Neuronal stem cell (in vitro differentiated cells): ENCODE measurements at regions not wholly inside any gene's neighbourhood (a gene's known extent, or its start where the extent isn't known, plus 50 kb on each side); places are given as distances from the start of the nearest gene placed in this dataset.

Experiments used
- DNase-seq: peaks from one replicate; pipeline ENCODE4 v3.0.0-alpha.2; 2013; ENCODE audit warnings: low spot score
- H2AFZ ChIP-seq: one replicate; pipeline ENCODE4 v1.6.1; 2013; ENCODE audit warnings: mild to moderate bottlenecking, low read length, inconsistent platforms
- H2AK5ac ChIP-seq: 2 replicates; pipeline ENCODE4 v1.6.1; 2013; ENCODE audit warnings: low read depth, mild to moderate bottlenecking, inconsistent platforms, low read length, moderate library complexity, mixed read lengths
- H2BK120ac ChIP-seq: 2 replicates; pipeline ENCODE4 v1.6.1; 2013; ENCODE audit warnings: low read depth, mild to moderate bottlenecking, inconsistent platforms, low read length, moderate library complexity, mixed read lengths
- H2BK12ac ChIP-seq: one replicate; pipeline ENCODE4 v1.6.1; 2013; ENCODE audit warnings: low read length, inconsistent platforms
- H2BK15ac ChIP-seq: 2 replicates; pipeline ENCODE4 v1.6.1; 2013; ENCODE audit warnings: mild to moderate bottlenecking, low read length, inconsistent platforms, mixed read lengths
- H2BK5ac ChIP-seq: one replicate; pipeline ENCODE4 v1.6.1; 2013; ENCODE audit warnings: inconsistent platforms, mild to moderate bottlenecking, low read length, moderate library complexity
- H3K14ac ChIP-seq: one replicate; pipeline ENCODE4 v1.6.1; 2013; ENCODE audit warnings: low read length, inconsistent platforms
- H3K18ac ChIP-seq: 2 replicates; pipeline ENCODE4 v1.6.1; 2013; ENCODE audit warnings: low read length, inconsistent platforms
- H3K23ac ChIP-seq: 2 replicates; pipeline ENCODE4 v1.6.1; 2013; ENCODE audit warnings: low read depth, mild to moderate bottlenecking, mixed read lengths, low read length, inconsistent platforms; ENCODE audit not compliant: poor library complexity
- H3K27ac ChIP-seq: replicated peaks from 3 replicates; pipeline ENCODE4 v1.5.1; 2013; ENCODE audit warnings: low read length, inconsistent platforms
- H3K27me3 ChIP-seq, 3 experiments: 2 replicates each; pipeline ENCODE4 v1.6.1; 2013; ENCODE audit warnings: low read length in 3 of 3, mild to moderate bottlenecking in 2 of 3, inconsistent platforms in 1 of 3, low read depth in 1 of 3, mixed read lengths in 1 of 3, moderate library complexity in 1 of 3; ENCODE audit not compliant: control insufficient read depth in 3 of 3, insufficient read depth in 3 of 3
- H3K36me3 ChIP-seq, 2 donors: replicated peaks in 1 of 2; 2 replicates each; pipeline ENCODE4 v1.6.1; 2013; ENCODE audit warnings: low read length in 2 of 2; ENCODE audit not compliant: control insufficient read depth in 2 of 2, insufficient read depth in 2 of 2
- H3K4ac ChIP-seq: 2 replicates; pipeline ENCODE4 v1.6.1; 2013; ENCODE audit warnings: inconsistent platforms, mild to moderate bottlenecking, low read length, moderate library complexity
- H3K4me1 ChIP-seq, 2 donors: 1 replicate in 1 of 2; 2 replicates in 1 of 2; pipeline ENCODE4 v1.6.1; 2013; ENCODE audit warnings: low read length in 2 of 2, low read depth in 1 of 2; ENCODE audit not compliant: control insufficient read depth in 2 of 2, insufficient read depth in 1 of 2
- H3K4me2 ChIP-seq: one replicate; pipeline ENCODE4 v1.6.1; 2013; ENCODE audit warnings: mild to moderate bottlenecking, low read length, inconsistent platforms; ENCODE audit not compliant: insufficient read depth, poor library complexity, severe bottlenecking
- H3K4me3 ChIP-seq, 2 donors: 2 replicates each; pipeline ENCODE4 v1.5.1; 2013; ENCODE audit warnings: low read length in 2 of 2, mild to moderate bottlenecking in 2 of 2, inconsistent platforms in 1 of 2, moderate library complexity in 1 of 2
- H3K79me1 ChIP-seq: one replicate; pipeline ENCODE4 v1.6.1; 2013; ENCODE audit warnings: low read depth, mild to moderate bottlenecking, inconsistent platforms, low read length, moderate library complexity
- H3K9ac ChIP-seq: one replicate; pipeline ENCODE4 v1.6.1; 2013; ENCODE audit warnings: mild to moderate bottlenecking, low read depth, low read length, inconsistent platforms; ENCODE audit not compliant: poor library complexity
- H3K9me3 ChIP-seq, 2 donors: replicated peaks in 1 of 2; 2 replicates each; pipeline versions ENCODE3 to v1.6.1; 2013; ENCODE audit warnings: low read length in 2 of 2, mild to moderate bottlenecking in 2 of 2, inconsistent platforms in 1 of 2, low read depth in 1 of 2, mixed read lengths in 1 of 2, moderate library complexity in 1 of 2; ENCODE audit not compliant: control insufficient read depth in 2 of 2, insufficient read depth in 1 of 2
- H4K8ac ChIP-seq: one replicate; pipeline ENCODE4 v1.6.1; 2013; ENCODE audit warnings: low read depth, mild to moderate bottlenecking, inconsistent platforms, low read length, moderate library complexity
- H4K91ac ChIP-seq: one replicate; pipeline ENCODE4 v1.6.1; 2013; ENCODE audit warnings: low read length, low read depth, mild to moderate bottlenecking, inconsistent platforms; ENCODE audit not compliant: poor library complexity
- WGBS, 2 donors: extraction: QIAGEN DNeasy Blood & Tissue Kit; methylation state at CpG; one replicate each; pipeline ENCODE4 v1.1.7; 2013; ENCODE audit warnings: missing lambda C conversion rate in 2 of 2, mixed read lengths in 1 of 2; ENCODE audit not compliant: insufficient read length in 2 of 2, insufficient replicate concordance in 1 of 2; ENCODE audit errors: extremely low coverage in 2 of 2; 5-methylcytosine and 5-hydroxymethylcytosine counted together

GRCh38 chr11:134756811-134757540, 344.9 kb upstream of the B3GAT1 start:
- Histone ChIP-seq H3K18ac (no peak overlapping the region), H3K9me3 (no peaks in the 10 kb centered on the region), H3K23ac (no peak overlapping the region), H2BK5ac (no peak overlapping the region), H3K4me1 (peaks cover 0 to 2% of the 10 kb centered on the region in 2 donors), H4K91ac (no peak overlapping the region), H3K4ac (no peak overlapping the region), H3K4me2 (no peak overlapping the region), H3K14ac (no peak overlapping the region), H2BK120ac (no peak overlapping the region), H3K27ac (no peak overlapping the region), H3K79me1 (no peaks in the 10 kb centered on the region), H3K9ac (no peak overlapping the region), H2BK15ac (no peak overlapping the region), H2AK5ac (no peak overlapping the region), H4K8ac (no peak overlapping the region), H2BK12ac (no peak overlapping the region), H3K36me3 (no peaks in the 10 kb centered on the region), H2AFZ (no peak overlapping the region), H3K4me3 (no peak overlapping the region), H3K27me3 (no peaks in the 10 kb centered on the region)
- WGBS, 2 donors, result no CpG with 5 or more reads among the region's 9 CpGs
- no peak for DNase-seq

GRCh38 chr11:134755535-134755934, 343.5 kb upstream of the B3GAT1 start:
- Histone ChIP-seq H2BK15ac (no peak overlapping the region), H2BK12ac (no peak overlapping the region), H2AK5ac (no peak overlapping the region), H3K4me3 (no peak overlapping the region), H3K4me2 (no peak overlapping the region), H2BK5ac (no peak overlapping the region), H4K91ac (no peak overlapping the region), H3K18ac (no peak overlapping the region), H3K4me1 (no peaks in the 10 kb centered on the region), H3K27ac (no peak overlapping the region), H3K9ac (no peak overlapping the region), H3K4ac (no peak overlapping the region), H2BK120ac (no peak overlapping the region), H3K9me3 (no peaks in the 10 kb centered on the region), H3K27me3 (no peaks in the 10 kb centered on the region), H3K36me3 (no peaks in the 10 kb centered on the region), H3K23ac (no peak overlapping the region), H3K79me1 (no peaks in the 10 kb centered on the region), H2AFZ (no peak overlapping the region), H3K14ac (no peak overlapping the region), H4K8ac (no peak overlapping the region)
- DNase-seq, result no peak
- no CpG with 5 or more reads among the region's 10 CpGs for WGBS, 2 donors

GRCh38 chr11:134754521-134755198, 342.6 kb upstream of the B3GAT1 start:
- WGBS, 2 donors, result no CpG with 5 or more reads among the region's 19 CpGs
- H2BK120ac ChIP-seq, result no peak overlapping the region

GRCh38 chr11:134753771-134754520, 341.9 kb upstream of the B3GAT1 start:
- no peak overlapping the region for H2BK12ac ChIP-seq
- peaks cover 0 to under 1% of the 10 kb centered on the region in 2 donors for H3K9me3 ChIP-seq
- H3K9ac ChIP-seq, result no peak overlapping the region
- no peak for DNase-seq
- no peak overlapping the region for H3K4me2 ChIP-seq
- H3K23ac ChIP-seq, result no peak overlapping the region
- H3K4me1 ChIP-seq, result no peaks in the 10 kb centered on the region
- H3K4ac ChIP-seq, result no peak overlapping the region
- no peak overlapping the region for H3K27ac ChIP-seq
- H3K4me3 ChIP-seq, result no peak overlapping the region
- peak overlapping the region; percentile 3 for H3K18ac ChIP-seq
- H3K79me1 ChIP-seq, result no peaks in the 10 kb centered on the region
- H2AK5ac ChIP-seq, result peak overlapping the region; percentile 11
- no peak overlapping the region for H2BK120ac ChIP-seq
- no peak overlapping the region for H4K91ac ChIP-seq
- H2AFZ ChIP-seq, result no peak overlapping the region
- H3K36me3 ChIP-seq, result no peaks in the 10 kb centered on the region
- WGBS, 2 donors, result no CpG with 5 or more reads among the region's 16 CpGs
- no peak overlapping the region for H4K8ac ChIP-seq
- no peak overlapping the region for H2BK5ac ChIP-seq
- H3K14ac ChIP-seq, result peak overlapping the region; percentile 21
- H2BK15ac ChIP-seq, result no peak overlapping the region
- H3K27me3 ChIP-seq, result no peaks in the 10 kb centered on the region

More at GRCh38 chr11:134754521-134755198, 342.6 kb upstream of the B3GAT1 start:
- H3K79me1 ChIP-seq, result no peaks in the 10 kb centered on the region
- DNase-seq, result no peak
- H3K27ac ChIP-seq, result no peak overlapping the region
- no peak overlapping the region for H2BK15ac ChIP-seq
- peak overlapping the region; percentile 21 for H3K14ac ChIP-seq
- no peak overlapping the region for H3K18ac ChIP-seq
- H3K23ac ChIP-seq, result no peak overlapping the region
- H3K36me3 ChIP-seq, result no peaks in the 10 kb centered on the region
- no peak overlapping the region for H3K4me2 ChIP-seq
- H2AK5ac ChIP-seq, result peak overlapping the region; percentile 11
- no peak overlapping the region for H2BK5ac ChIP-seq
- no peak overlapping the region for H2BK12ac ChIP-seq
- no peaks in the 10 kb centered on the region for H3K27me3 ChIP-seq
- H4K91ac ChIP-seq, result no peak overlapping the region
- no peaks in the 10 kb centered on the region for H3K4me1 ChIP-seq
- H2AFZ ChIP-seq, result no peak overlapping the region
- H3K4me3 ChIP-seq, result no peak overlapping the region
- H4K8ac ChIP-seq, result no peak overlapping the region
- H3K4ac ChIP-seq, result no peak overlapping the region
- no peak overlapping the region for H3K9ac ChIP-seq
- H3K9me3 ChIP-seq, result no peaks in the 10 kb centered on the region
